ENCODE measurements at regions not wholly inside any gene's neighbourhood (a gene's known extent, or its start where the extent isn't known, plus 50 kb on each side); places are given as distances from the start of the nearest gene placed in this dataset.

DNA sequence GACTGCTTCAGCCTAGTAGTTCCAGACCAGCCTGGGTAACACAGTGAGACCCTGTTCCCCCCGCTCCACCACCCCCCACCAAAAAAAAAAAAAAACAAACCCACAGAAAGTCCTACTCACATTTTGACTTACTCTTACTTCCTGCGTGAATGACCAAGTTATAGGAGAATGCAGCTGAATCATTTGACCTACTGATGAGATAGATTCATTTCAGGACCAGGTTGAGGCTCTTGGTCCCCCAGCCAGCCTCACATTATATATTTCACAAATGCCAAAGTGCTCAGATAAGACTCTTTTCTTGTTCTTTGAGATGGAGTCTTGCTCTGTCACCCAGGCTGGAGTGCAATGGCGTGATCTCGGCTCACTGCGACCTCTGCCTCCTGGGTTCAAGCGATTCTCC lies 70.2 kb downstream of the KLF5 start:
- no peak for DNase-seq (ENCODE audit: low spot score)
- in situ Hi-C loops (cut with MboI; ENCODE audit: low sequenced_read_pairs, unreplicated experiment), result no loop called here
- TF ChIP-seq, protein P1, sequence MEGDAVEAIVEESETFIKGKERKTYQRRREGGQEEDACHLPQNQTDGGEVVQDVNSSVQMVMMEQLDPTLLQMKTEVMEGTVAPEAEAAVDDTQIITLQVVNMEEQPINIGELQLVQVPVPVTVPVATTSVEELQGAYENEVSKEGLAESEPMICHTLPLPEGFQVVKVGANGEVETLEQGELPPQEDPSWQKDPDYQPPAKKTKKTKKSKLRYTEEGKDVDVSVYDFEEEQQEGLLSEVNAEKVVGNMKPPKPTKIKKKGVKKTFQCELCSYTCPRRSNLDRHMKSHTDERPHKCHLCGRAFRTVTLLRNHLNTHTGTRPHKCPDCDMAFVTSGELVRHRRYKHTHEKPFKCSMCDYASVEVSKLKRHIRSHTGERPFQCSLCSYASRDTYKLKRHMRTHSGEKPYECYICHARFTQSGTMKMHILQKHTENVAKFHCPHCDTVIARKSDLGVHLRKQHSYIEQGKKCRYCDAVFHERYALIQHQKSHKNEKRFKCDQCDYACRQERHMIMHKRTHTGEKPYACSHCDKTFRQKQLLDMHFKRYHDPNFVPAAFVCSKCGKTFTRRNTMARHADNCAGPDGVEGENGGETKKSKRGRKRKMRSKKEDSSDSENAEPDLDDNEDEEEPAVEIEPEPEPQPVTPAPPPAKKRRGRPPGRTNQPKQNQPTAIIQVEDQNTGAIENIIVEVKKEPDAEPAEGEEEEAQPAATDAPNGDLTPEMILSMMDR (IDR thresholded peaks at IDR 0.05; ENCODE audit: borderline replicate concordance, control extremely low read depth, extremely low read depth, insufficient read depth, missing control alignments), result no peak
